Endothelial cell of umbilical vein (primary cell): ENCODE measurements at regions not wholly inside any gene's neighbourhood (a gene's known extent, or its start where the extent isn't known, plus 50 kb on each side); places are given as distances from the start of the nearest gene placed in this dataset.

Experiments used
- EZH2 ChIP-seq: IDR thresholded peaks from 2 replicates; pipeline ENCODE4 v1.6.1; 2012; ENCODE audit warnings: borderline replicate concordance, low read depth, mild to moderate bottlenecking, moderate library complexity, low read length, inconsistent platforms; ENCODE audit not compliant: severe bottlenecking
- FOS ChIP-seq: IDR thresholded peaks from 2 replicates; pipeline ENCODE4 v1.6.1; 2011; ENCODE audit warnings: mild to moderate bottlenecking, low read length, moderate library complexity, borderline replicate concordance; ENCODE audit not compliant: insufficient read depth
- JUN ChIP-seq: IDR thresholded peaks from 2 replicates; pipeline ENCODE4 v1.6.1; 2011; ENCODE audit warnings: borderline replicate concordance, low read depth; ENCODE audit not compliant: insufficient read length, insufficient read depth
- MAX ChIP-seq: IDR thresholded peaks from 2 replicates; pipeline ENCODE4 v1.6.1; 2011; ENCODE audit not compliant: insufficient read depth, insufficient read length
- POLR2A ChIP-seq: IDR thresholded peaks from 2 replicates; pipeline ENCODE4 v1.6.1; 2012; ENCODE audit warnings: low read depth, mild to moderate bottlenecking, control low read depth, low read length
- POLR2AphosphoS5 ChIP-seq: IDR thresholded peaks from 2 replicates; pipeline ENCODE4 v1.6.1; 2012; ENCODE audit warnings: low read depth, mild to moderate bottlenecking, control low read depth, low read length, moderate library complexity; ENCODE audit not compliant: insufficient read depth
- TF ChIP-seq, protein P1 (sequence below), 2 donors: IDR thresholded peaks; 1 replicate in 1 of 2; 2 replicates in 1 of 2; pipeline ENCODE4 v1.5.1; 2011; ENCODE audit warnings: low read length in 2 of 2, mild to moderate bottlenecking in 2 of 2, moderate library complexity in 2 of 2, control low read depth in 1 of 2, inconsistent platforms in 1 of 2, low read depth in 1 of 2; ENCODE audit not compliant: insufficient read depth in 1 of 2; ENCODE audit errors: extremely low read depth in 1 of 2

DNA sequence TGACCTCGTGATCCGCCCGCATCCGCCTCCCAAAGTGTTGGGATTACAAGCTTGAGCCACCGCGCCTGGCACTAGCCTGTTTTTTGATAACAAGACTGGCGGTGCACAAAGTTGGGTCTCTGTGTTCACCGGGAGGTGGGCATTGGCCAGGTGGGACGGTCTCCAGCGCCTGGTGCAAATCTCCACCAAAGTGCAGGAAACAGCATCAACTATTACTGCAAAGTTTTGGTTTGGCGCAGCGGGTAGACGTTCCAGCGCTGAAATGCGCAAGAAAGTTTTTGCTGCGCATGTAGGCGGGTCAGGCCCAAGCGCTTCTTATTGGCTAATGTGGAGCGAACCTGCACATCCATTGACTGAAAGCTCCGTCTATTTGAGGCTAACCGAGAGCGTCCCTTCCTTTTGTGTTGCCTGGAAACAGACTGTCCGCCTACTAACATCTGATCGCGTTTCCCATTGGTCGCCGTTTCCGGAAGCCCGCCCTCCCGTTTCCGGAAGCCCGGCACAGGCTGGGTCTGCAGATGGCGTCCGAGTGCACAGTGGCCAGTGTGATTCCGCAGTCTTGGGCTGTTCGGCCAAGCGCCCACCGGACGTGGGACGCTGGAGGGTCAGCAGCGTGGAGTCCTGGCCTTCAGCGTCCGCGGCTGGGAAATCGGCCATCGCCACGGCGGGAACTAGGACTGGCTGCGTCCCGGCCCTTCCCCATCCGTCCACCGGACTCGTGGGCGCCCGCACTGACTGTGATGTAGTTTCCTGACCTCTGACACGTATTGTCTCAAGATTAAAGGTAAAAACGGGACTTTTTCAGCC is 53.3 kb upstream of the ZNF527 start:
- TF ChIP-seq MAX, result peak; percentile 29
- peak; percentile 4 for TF ChIP-seq FOS
- no peak for TF ChIP-seq EZH2
- TF ChIP-seq, protein P1, sequence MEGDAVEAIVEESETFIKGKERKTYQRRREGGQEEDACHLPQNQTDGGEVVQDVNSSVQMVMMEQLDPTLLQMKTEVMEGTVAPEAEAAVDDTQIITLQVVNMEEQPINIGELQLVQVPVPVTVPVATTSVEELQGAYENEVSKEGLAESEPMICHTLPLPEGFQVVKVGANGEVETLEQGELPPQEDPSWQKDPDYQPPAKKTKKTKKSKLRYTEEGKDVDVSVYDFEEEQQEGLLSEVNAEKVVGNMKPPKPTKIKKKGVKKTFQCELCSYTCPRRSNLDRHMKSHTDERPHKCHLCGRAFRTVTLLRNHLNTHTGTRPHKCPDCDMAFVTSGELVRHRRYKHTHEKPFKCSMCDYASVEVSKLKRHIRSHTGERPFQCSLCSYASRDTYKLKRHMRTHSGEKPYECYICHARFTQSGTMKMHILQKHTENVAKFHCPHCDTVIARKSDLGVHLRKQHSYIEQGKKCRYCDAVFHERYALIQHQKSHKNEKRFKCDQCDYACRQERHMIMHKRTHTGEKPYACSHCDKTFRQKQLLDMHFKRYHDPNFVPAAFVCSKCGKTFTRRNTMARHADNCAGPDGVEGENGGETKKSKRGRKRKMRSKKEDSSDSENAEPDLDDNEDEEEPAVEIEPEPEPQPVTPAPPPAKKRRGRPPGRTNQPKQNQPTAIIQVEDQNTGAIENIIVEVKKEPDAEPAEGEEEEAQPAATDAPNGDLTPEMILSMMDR (IDR thresholded peaks at IDR 0.05; ENCODE audit: extremely low read depth in 1 of 2, insufficient read depth in 1 of 2, low read depth in 1 of 2, low read length in 2 of 2), result peak; percentile 18 to 44
- TF ChIP-seq POLR2A, result peak; percentile 90
- peak; percentile 80 for TF ChIP-seq POLR2AphosphoS5
- TF ChIP-seq JUN, result no peak
